ENCODE measurements at regions not wholly inside any gene's neighbourhood (a gene's known extent, or its start where the extent isn't known, plus 50 kb on each side); places are given as distances from the start of the nearest gene placed in this dataset.
A peak's percentile ranks its signal among the peaks of the same experiment; 100 is the strongest.

DNA sequence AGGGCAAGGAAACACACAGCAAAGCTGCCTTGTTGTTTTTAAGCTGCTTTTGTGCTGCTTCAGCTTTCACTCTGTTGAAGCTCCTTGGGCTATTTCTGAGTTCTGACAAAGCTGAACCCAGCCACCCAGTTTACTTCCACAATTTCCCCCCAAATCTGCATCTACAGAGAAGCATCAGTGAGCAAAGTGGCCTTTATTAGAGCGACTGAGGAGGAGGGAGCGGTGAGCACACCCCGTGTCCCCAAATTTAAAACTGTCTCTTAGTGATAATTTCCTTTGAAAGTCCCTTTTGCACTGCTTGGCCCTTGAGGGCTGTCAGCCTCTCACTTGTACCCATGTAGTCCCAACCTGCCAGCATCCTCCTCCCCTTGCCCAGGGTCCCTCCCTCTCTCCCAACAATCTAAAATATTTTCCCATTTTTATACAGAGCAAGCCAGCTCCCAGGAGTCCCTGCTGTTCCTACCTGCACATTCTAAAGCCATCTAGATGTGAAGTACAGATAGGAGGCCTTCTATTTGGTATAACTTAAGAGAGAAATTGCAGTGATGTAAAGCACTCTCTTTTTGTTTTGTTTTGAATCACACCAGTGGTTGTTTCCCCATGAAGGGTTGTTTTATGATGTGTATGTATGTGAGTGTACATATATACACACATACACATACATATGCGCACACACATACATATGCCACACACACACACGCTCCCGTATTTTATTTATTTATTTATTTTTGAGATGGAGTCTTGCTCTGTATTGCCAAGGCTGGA lies 313.5 kb downstream of the TLE4 start:
- Histone ChIP-seq H3K9me3 (ENCODE audit: control insufficient read depth, low read length) (no peaks in the 10 kb centered on the region), H3K27ac (ENCODE audit: low read length) (no peak overlapping the region), H3K4me3 (ENCODE audit: low read length) (no peak overlapping the region), H3K27me3 (ENCODE audit: control insufficient read depth, insufficient read depth) (no peaks in the 10 kb centered on the region), H3K4me1 (ENCODE audit: control insufficient read depth, insufficient read depth, low read length) (no peaks in the 10 kb centered on the region)
- intact Hi-C loops (cut with DNase I), result no loop called here
- DNase-seq, result no peak
- WGBS, result 89% methylated on average over 6 of the region's 6 CpGs
- ATAC-seq, result no peak

DNA sequence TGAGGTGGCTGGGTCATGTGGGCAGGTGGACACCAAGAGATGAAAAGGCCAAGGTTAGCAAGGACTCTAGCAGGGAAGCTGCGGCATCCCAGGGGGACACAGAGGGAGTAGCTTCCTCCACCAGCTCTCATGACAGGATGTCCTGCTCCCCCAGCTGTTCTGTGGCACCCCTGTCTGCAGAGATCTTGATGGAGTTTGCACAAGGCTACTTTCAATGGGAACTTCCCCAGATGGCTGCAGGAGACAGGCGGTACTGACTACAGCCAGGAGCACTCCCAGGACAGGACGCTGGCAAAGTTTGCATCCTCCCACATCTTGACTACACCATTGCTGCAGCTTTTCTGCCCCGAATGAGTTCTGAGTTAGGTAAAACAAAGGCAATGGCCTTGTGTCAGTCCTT lies 312.8 kb downstream of the TLE4 start:
- ATAC-seq (no peak), DNase-seq (peak in 1 of 3 donors; percentile 40)

DNA sequence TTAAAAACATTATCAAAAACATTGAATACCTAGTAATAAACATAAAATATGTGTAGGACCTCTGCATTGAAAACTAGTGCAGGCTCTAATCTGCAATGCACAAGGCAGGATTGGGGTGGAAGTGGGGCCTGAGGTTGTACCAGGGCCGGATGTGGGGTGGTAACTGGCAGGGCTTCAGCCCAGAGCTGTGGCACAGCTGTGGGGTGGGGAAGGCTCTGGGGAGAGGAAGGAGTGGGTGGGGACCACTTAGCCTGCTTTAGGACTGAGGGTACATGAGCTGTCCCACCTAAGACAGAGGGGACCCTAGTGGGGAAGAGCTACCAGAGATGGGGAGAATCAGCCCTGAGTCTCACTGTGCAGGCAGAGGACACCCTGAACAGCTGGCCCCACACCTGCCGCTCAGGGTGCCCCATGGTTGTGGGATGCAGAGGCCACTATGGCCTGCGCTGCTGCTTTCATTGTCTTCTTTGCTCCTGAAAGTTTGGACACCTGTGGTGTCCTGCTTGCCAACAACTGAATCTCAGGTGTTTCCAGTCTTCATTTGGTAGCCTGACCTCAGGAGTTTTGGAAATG lies 311.4 kb downstream of the TLE4 start:
- Histone ChIP-seq H3K9me3 (ENCODE audit: control insufficient read depth, low read length) (no peaks in the 10 kb centered on the region), H3K27ac (ENCODE audit: low read length) (no peak overlapping the region), H3K27me3 (ENCODE audit: control insufficient read depth, insufficient read depth) (no peaks in the 10 kb centered on the region), H3K4me1 (ENCODE audit: control insufficient read depth, insufficient read depth, low read length) (no peaks in the 10 kb centered on the region), H3K4me3 (ENCODE audit: low read length) (no peak overlapping the region)
- ATAC-seq (peak in 1 of 2 donors; percentile 40), DNase-seq (peak in 1 of 3 donors; percentile 54)
- WGBS, result 86% methylated on average over 3 of the region's 3 CpGs
- intact Hi-C loops (cut with DNase I), result no loop called here

More for the DNA sequence above, 312.8 kb downstream of the TLE4 start:
- no peaks in the 10 kb centered on the region for H3K9me3 ChIP-seq (ENCODE audit: control insufficient read depth, low read length)
- intact Hi-C loops (cut with DNase I), result no loop called here
- H3K4me1 ChIP-seq (ENCODE audit: control insufficient read depth, insufficient read depth, low read length), result no peaks in the 10 kb centered on the region
- H3K27ac ChIP-seq (ENCODE audit: low read length), result no peak overlapping the region
- 70% methylated on average over 4 of the region's 4 CpGs for WGBS
- no peak overlapping the region for H3K4me3 ChIP-seq (ENCODE audit: low read length)
- no peaks in the 10 kb centered on the region for H3K27me3 ChIP-seq (ENCODE audit: control insufficient read depth, insufficient read depth)

DNA sequence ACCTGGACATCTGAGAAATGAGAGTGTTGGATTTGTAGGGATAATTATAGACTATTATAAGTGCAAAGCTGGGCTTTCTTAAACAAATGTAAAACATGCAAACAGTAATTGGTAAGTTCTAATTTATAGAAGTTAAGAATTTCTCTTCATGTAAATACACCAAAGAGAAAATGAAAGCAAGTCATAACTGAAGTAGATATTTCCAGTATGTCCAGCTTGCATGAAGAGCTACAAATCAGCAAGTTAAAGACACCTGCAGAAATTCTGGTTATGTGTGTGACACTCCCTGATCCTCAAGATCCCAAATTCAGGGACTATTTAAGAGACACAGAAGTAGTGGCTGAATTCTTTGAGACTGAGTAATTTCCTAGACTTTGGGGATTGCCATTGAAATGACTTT lies 308.9 kb downstream of the TLE4 start:
- ATAC-seq (no peak), DNase-seq (no peak)
- Histone ChIP-seq H3K4me3 (ENCODE audit: low read length) (no peak overlapping the region), H3K9me3 (ENCODE audit: control insufficient read depth, low read length) (no peaks in the 10 kb centered on the region), H3K4me1 (ENCODE audit: control insufficient read depth, insufficient read depth, low read length) (no peaks in the 10 kb centered on the region), H3K27me3 (ENCODE audit: control insufficient read depth, insufficient read depth) (no peaks in the 10 kb centered on the region), H3K27ac (ENCODE audit: low read length) (no peak overlapping the region)
- intact Hi-C loops (cut with DNase I), result no loop called here

DNA sequence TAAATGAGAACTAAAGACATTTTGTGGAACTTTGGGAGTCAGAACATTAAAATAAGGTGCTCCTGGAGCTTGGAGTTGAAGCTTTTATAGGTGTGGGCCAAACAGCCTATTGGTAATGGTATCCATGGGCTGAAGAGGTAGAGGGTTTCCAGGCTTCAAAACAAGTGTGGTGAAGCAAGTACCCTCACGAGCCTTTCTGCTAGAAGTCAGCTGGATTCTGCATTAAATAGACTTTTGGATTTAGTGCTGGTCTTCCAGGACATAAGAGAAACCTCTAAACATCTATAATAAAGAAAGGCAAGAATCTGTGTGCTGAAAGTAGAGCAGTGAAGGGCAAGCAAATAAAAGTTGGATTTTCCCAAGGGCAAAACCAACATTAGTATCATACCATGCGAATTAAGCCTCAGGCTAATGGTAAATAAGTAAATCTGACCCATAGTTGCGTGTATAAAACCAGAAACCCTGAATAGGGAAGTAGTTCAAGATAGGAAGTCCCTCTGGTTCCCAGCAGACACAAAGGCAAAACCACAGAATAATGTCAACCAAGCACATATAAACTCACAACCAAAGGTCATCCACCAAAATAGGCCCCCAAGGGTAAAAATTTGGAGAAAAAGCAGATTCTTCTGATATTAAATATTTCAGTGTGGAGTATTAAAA lies 306.3 kb downstream of the TLE4 start:
- no peak for ATAC-seq
- no peak for DNase-seq
- Histone ChIP-seq H3K4me3 (ENCODE audit: low read length) (no peak overlapping the region), H3K27me3 (ENCODE audit: control insufficient read depth, insufficient read depth) (no peaks in the 10 kb centered on the region), H3K27ac (ENCODE audit: low read length) (no peak overlapping the region), H3K4me1 (ENCODE audit: control insufficient read depth, insufficient read depth, low read length) (no peaks in the 10 kb centered on the region), H3K9me3 (ENCODE audit: control insufficient read depth, low read length) (no peaks in the 10 kb centered on the region)
- WGBS, result 62% methylated on average over 3 of the region's 3 CpGs
- intact Hi-C loops (cut with DNase I), result no loop called here

DNA sequence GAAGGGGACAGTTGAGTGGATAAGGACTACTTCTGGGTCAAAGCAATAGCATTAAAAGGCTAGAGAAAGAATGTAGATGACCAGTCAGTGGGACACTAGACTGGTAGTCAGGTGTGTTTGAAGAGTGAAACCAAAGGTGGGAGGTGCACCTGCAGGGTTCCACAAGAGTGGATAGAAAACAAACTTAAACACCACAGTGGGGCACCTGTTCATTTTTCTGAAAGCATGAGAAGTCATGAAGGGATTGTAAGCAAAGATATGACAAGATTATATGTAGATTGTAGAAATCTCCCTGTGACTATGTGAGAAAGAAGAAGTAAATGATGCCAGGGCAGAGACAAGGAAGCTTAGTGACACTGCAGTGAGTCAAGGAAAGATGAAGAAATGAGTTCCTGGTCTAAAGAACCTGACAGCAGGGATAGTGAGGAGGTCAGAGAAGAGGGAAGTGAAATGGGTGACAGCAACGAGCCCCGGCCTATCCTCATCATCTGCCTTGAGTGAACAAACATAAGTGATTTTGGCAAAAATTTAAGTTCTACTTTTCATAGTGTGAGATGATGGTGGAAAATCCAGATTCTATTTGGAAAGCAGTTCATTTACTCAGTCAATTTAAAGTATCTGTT lies 296.9 kb downstream of the TLE4 start:
- 79% methylated on average over 2 of the region's 2 CpGs for WGBS
- DNase-seq (peak in 2 of 3 donors; percentile 13 to 52), ATAC-seq (peak; percentile 46 to 55)
- Histone ChIP-seq H3K9me3 (ENCODE audit: control insufficient read depth, low read length) (no peaks in the 10 kb centered on the region), H3K4me3 (ENCODE audit: low read length) (no peak overlapping the region), H3K4me1 (ENCODE audit: control insufficient read depth, insufficient read depth, low read length) (no peaks in the 10 kb centered on the region), H3K27me3 (ENCODE audit: control insufficient read depth, insufficient read depth) (no peaks in the 10 kb centered on the region), H3K27ac (ENCODE audit: low read length) (no peak overlapping the region)
- intact Hi-C loops (cut with DNase I), result no loop called here

DNA sequence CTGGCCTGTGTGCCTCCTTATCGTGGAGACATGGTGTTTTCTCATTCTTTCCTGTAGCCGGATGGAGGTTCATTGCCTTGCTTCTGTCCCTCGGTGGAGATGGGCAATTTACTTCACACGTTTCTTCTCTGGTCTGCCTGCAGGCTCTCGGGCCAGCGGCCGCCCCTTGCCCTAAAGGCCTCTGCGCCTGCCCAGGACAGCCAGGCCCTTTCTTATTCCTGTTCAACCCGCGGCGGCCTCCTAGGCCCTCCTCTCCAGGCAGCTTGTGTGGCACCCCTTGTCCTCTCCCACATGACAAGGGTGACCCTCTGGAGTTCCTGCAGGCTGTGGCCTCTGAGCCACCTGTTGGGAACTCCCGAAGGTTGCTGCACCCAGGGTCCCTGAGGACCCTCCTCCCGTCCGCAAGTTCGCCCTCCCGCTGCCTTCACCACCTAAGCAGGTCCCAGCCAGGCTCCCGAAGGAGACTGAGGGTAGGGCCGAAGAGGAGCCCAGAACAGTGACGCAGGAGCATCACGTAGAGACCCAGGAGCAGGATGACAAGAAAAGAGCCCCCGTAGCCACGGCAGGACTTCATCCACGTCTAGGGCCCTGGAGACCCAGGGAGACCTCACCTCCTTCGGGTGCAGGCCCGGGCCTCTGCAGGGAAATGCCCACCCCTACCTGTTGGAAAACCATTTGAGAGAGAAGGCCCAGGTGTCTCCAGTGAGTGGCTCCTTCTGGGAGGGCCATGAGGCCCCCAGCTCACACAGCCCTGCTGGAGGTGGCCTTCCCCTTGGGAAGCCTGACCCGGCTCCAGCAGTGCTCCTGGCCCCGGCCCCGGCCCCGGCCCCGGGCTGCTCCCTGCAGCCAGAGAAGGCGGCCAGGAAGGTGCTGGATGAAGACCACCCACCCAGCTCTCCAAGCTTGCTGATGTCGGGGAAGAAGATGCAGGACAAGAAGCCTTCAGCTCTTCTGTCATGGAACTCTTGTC lies 291.4 kb downstream of the TLE4 start:
- WGBS, result 94% methylated on average over 32 of the region's 32 CpGs
- Histone ChIP-seq H3K4me3 (ENCODE audit: low read length) (no peak overlapping the region), H3K27ac (ENCODE audit: low read length) (no peak overlapping the region), H3K4me1 (ENCODE audit: control insufficient read depth, insufficient read depth, low read length) (no peaks in the 10 kb centered on the region), H3K27me3 (ENCODE audit: control insufficient read depth, insufficient read depth) (no peaks in the 10 kb centered on the region), H3K9me3 (ENCODE audit: control insufficient read depth, low read length) (no peaks in the 10 kb centered on the region)
- no peak for ATAC-seq
- intact Hi-C loops (cut with DNase I), result no loop called here
- DNase-seq, result no peak

DNA sequence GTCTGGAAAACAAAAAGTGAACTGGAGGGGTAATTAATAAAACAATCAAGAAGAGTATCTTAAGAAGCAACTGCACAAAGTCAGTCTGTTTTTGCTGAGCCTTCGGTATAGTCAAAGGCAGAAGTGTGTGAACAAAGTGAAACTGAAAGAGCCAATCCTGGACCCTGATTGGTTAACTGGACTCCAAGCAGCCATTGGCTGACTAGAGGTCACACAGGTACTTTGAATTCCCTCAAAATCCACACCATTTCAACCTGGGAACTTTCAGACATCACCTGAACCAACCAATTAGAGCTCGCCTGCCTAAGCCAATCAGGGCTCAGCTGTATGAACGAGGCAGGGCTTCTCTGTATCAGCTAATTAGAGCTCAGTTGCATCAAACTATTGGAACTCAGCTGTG lies 286.7 kb downstream of the TLE4 start:
- Histone ChIP-seq H3K9me3 (ENCODE audit: control insufficient read depth, low read length) (no peaks in the 10 kb centered on the region), H3K4me3 (ENCODE audit: low read length) (no peak overlapping the region), H3K27ac (ENCODE audit: low read length) (no peak overlapping the region)

DNA sequence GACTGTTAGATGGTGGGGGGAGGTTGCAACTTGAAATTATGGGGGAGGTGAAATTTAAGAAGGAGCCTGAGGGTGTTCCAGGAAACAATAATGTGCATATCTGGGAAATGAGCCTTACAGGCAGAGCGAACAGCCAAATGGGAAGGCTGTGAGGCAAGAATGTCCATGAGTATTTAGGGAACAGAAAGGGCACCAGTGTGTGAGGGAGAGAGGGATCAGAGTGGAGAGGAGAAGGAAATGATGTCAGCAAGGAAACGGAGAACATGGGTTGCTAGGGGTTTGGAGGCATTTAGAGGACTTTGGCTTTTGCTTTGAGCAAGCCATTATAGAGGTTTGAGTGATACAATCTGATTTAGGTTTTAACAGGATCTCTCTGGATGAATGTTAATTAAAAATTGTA lies 285.4 kb downstream of the TLE4 start:
- H3K4me1 ChIP-seq (ENCODE audit: control insufficient read depth, insufficient read depth, low read length), result peaks cover 2% of the 10 kb centered on the region
- no peak for DNase-seq
- 61% methylated on average over 2 of the region's 2 CpGs for WGBS
- intact Hi-C loops (cut with DNase I), result no loop called here
- H3K9me3 ChIP-seq (ENCODE audit: control insufficient read depth, low read length), result no peaks in the 10 kb centered on the region
- no peak overlapping the region for H3K4me3 ChIP-seq (ENCODE audit: low read length)
- H3K27me3 ChIP-seq (ENCODE audit: control insufficient read depth, insufficient read depth), result no peaks in the 10 kb centered on the region
- peak in 1 of 2 donors; percentile 28 for ATAC-seq
- H3K27ac ChIP-seq (ENCODE audit: low read length), result no peak overlapping the region

More for the DNA sequence above, 286.7 kb downstream of the TLE4 start:
- DNase-seq (no peak), ATAC-seq (peak in 1 of 2 donors; percentile 39)
- intact Hi-C loops (cut with DNase I), result no loop called here
- H3K27me3 ChIP-seq (ENCODE audit: control insufficient read depth, insufficient read depth), result no peaks in the 10 kb centered on the region
- peaks cover 2% of the 10 kb centered on the region for H3K4me1 ChIP-seq (ENCODE audit: control insufficient read depth, insufficient read depth, low read length)
- WGBS, result 84% methylated on average over 3 of the region's 3 CpGs

DNA sequence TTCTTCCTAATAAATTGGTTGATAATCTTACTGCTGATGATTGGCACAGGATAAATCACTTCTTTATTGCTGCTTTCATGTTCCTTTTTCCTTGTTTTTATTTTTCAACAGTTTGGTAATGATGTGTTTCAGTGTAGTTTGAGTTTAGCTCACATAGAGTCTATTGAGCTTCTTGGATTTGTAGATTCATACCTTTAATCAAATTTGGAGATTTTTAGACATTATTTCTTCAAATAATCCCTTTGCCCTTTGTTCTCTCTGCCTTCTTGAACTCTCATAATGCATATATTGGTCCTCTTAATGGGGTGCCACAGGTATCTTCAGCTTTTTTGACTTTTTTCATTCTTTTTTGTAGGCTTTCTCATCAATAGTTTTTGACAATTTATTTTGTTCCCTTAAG lies 275.3 kb downstream of the TLE4 start:
- no peak overlapping the region for H3K27ac ChIP-seq (ENCODE audit: low read length)
- no peaks in the 10 kb centered on the region for H3K9me3 ChIP-seq (ENCODE audit: control insufficient read depth, low read length)
- no peak for DNase-seq
- H3K4me3 ChIP-seq (ENCODE audit: low read length), result no peak overlapping the region
- no peaks in the 10 kb centered on the region for H3K4me1 ChIP-seq (ENCODE audit: control insufficient read depth, insufficient read depth, low read length)
- H3K27me3 ChIP-seq (ENCODE audit: control insufficient read depth, insufficient read depth), result no peaks in the 10 kb centered on the region
- intact Hi-C loops (cut with DNase I), result no loop called here
- no peak for ATAC-seq

Data from right cardiac atrium (tissue), 5 donors.